HUES64 (cell line): ENCODE measurements at regions not wholly inside any gene's neighbourhood (a gene's known extent, or its start where the extent isn't known, plus 50 kb on each side); places are given as distances from the start of the nearest gene placed in this dataset.

ENCODE experiments used
- H3K27ac ChIP-seq: 2 replicates; pipeline ENCODE4 v1.7.0; 2013; ENCODE audit warnings: low read depth, low read length, inconsistent platforms
- H3K27me3 ChIP-seq: 2 replicates; pipeline ENCODE4 v1.6.1; 2013; ENCODE audit warnings: mild to moderate bottlenecking, low read length; ENCODE audit not compliant: insufficient read depth
- H3K36me3 ChIP-seq: 2 replicates; pipeline ENCODE4 v1.6.1; 2013; ENCODE audit warnings: mild to moderate bottlenecking, low read length; ENCODE audit not compliant: insufficient read depth
- H3K4me1 ChIP-seq: 2 replicates; pipeline ENCODE4 v1.6.1; 2013; ENCODE audit warnings: mild to moderate bottlenecking, low read length, moderate library complexity; ENCODE audit not compliant: insufficient read depth
- H3K4me3 ChIP-seq: 2 replicates; pipeline ENCODE4 v1.5.1; 2013; ENCODE audit warnings: mild to moderate bottlenecking, low read length, moderate library complexity
- H3K9ac ChIP-seq: 2 replicates; pipeline ENCODE4 v1.6.1; 2013; ENCODE audit warnings: mild to moderate bottlenecking, low read depth, low read length
- H3K9me3 ChIP-seq: 2 replicates; pipeline ENCODE4 v1.6.1; 2013; ENCODE audit warnings: low read depth, low read length; ENCODE audit not compliant: insufficient read depth
- WGBS: fragments of 150-250, 120-280 bp; methylation state at CpG from one replicate; pipeline ENCODE4 v1.1.7; 2013; ENCODE audit warnings: missing lambda C conversion rate; 5-methylcytosine and 5-hydroxymethylcytosine counted together

GRCh38 chr6:91600561-91600960, 1013.7 kb upstream of the MAP3K7 start:
- Histone ChIP-seq H3K36me3 (no peaks in the 10 kb centered on the region), H3K27ac (no peak overlapping the region), H3K9me3 (no peaks in the 10 kb centered on the region), H3K9ac (no peak overlapping the region), H3K4me1 (no peaks in the 10 kb centered on the region), H3K27me3 (no peaks in the 10 kb centered on the region), H3K4me3 (no peak overlapping the region)
- no CpG with 5 or more reads among the region's 2 CpGs for WGBS

GRCh38 chr6:91590191-91590590, 1003.3 kb upstream of the MAP3K7 start:
- WGBS = 57% methylated on average over 3 of the region's 3 CpGs

GRCh38 chr6:91580635-91581034, 993.8 kb upstream of the MAP3K7 start:
- no peaks in the 10 kb centered on the region for H3K36me3 ChIP-seq
- H3K27ac ChIP-seq = no peak overlapping the region

More at GRCh38 chr6:91590191-91590590, 1003.3 kb upstream of the MAP3K7 start:
- no peaks in the 10 kb centered on the region for H3K36me3 ChIP-seq
- no peak overlapping the region for H3K9ac ChIP-seq
- no peaks in the 10 kb centered on the region for H3K4me1 ChIP-seq
- no peaks in the 10 kb centered on the region for H3K9me3 ChIP-seq
- H3K27ac ChIP-seq = no peak overlapping the region
- H3K4me3 ChIP-seq = no peak overlapping the region
- no peaks in the 10 kb centered on the region for H3K27me3 ChIP-seq

GRCh38 chr6:91575032-91575431, 988.2 kb upstream of the MAP3K7 start:
- no peaks in the 10 kb centered on the region for H3K27me3 ChIP-seq
- H3K9me3 ChIP-seq = no peaks in the 10 kb centered on the region
- no peaks in the 10 kb centered on the region for H3K36me3 ChIP-seq
- H3K9ac ChIP-seq = no peak overlapping the region
- no peaks in the 10 kb centered on the region; the same call in 1 of the 2 replicates for H3K4me1 ChIP-seq
- H3K4me3 ChIP-seq = no peak overlapping the region
- H3K27ac ChIP-seq = no peak overlapping the region
- 80% methylated on average over 1 of the region's 1 CpG for WGBS

More at GRCh38 chr6:91580635-91581034, 993.8 kb upstream of the MAP3K7 start:
- Histone ChIP-seq H3K9me3 (no peaks in the 10 kb centered on the region), H3K27me3 (no peaks in the 10 kb centered on the region), H3K4me1 (no peaks in the 10 kb centered on the region), H3K9ac (no peak overlapping the region), H3K4me3 (no peak overlapping the region)

GRCh38 chr6:91573826-91574416, 987.0 kb upstream of the MAP3K7 start:
- H3K27me3 ChIP-seq = no peaks in the 10 kb centered on the region
- no peaks in the 10 kb centered on the region; the same call in 1 of the 2 replicates for H3K4me1 ChIP-seq
- H3K36me3 ChIP-seq = no peaks in the 10 kb centered on the region
- H3K4me3 ChIP-seq = no peak overlapping the region
- H3K9me3 ChIP-seq = no peaks in the 10 kb centered on the region
- 96% methylated on average over 2 of the region's 3 CpGs for WGBS
- no peak overlapping the region for H3K27ac ChIP-seq
- no peak overlapping the region for H3K9ac ChIP-seq

- Histone ChIP-seq H3K4me3 (no peak overlapping the region), H3K27me3 (no peaks in the 10 kb centered on the region), H3K9me3 (no peaks in the 10 kb centered on the region), H3K27ac (no peak overlapping the region), H3K4me1 (no peaks in the 10 kb centered on the region; the same call in 1 of the 2 replicates), H3K36me3 (no peaks in the 10 kb centered on the region), H3K9ac (no peak overlapping the region)
- WGBS = 96% methylated on average over 3 of the region's 3 CpGs
Observed at GRCh38 chr6:91572878-91573277, 986.0 kb upstream of the MAP3K7 start.

- no peaks in the 10 kb centered on the region for H3K27me3 ChIP-seq
- H3K9ac ChIP-seq = no peak overlapping the region
- WGBS = 94% methylated on average over 2 of the region's 2 CpGs
- H3K27ac ChIP-seq = no peak overlapping the region
- no peak overlapping the region for H3K4me3 ChIP-seq
- no peaks in the 10 kb centered on the region for H3K36me3 ChIP-seq
- H3K9me3 ChIP-seq = no peaks in the 10 kb centered on the region
- H3K4me1 ChIP-seq = no peaks in the 10 kb centered on the region; the same call in 1 of the 2 replicates
Observed at GRCh38 chr6:91569071-91569470, 982.2 kb upstream of the MAP3K7 start.

- Histone ChIP-seq H3K9ac (no peak overlapping the region), H3K27ac (no peak overlapping the region), H3K4me3 (no peak overlapping the region), H3K36me3 (no peaks in the 10 kb centered on the region), H3K9me3 (no peaks in the 10 kb centered on the region), H3K27me3 (no peaks in the 10 kb centered on the region), H3K4me1 (no peaks in the 10 kb centered on the region)
Observed at GRCh38 chr6:91566467-91566866, 979.6 kb upstream of the MAP3K7 start.

- Histone ChIP-seq H3K4me1 (no peaks in the 10 kb centered on the region), H3K27ac (no peak overlapping the region), H3K9me3 (no peaks in the 10 kb centered on the region), H3K27me3 (no peaks in the 10 kb centered on the region), H3K9ac (no peak overlapping the region), H3K4me3 (no peak overlapping the region), H3K36me3 (no peaks in the 10 kb centered on the region)
- 92% methylated on average over 1 of the region's 3 CpGs for WGBS
Observed at GRCh38 chr6:91565207-91565606, 978.3 kb upstream of the MAP3K7 start.

GRCh38 chr6:91562955-91563354, 976.1 kb upstream of the MAP3K7 start:
- H3K27me3 ChIP-seq = no peaks in the 10 kb centered on the region
- no peaks in the 10 kb centered on the region for H3K4me1 ChIP-seq
- no peak overlapping the region for H3K4me3 ChIP-seq
- peaks cover 4% of the 10 kb centered on the region; the same call in 1 of the 2 replicates for H3K9me3 ChIP-seq
- no peak overlapping the region for H3K27ac ChIP-seq
- H3K36me3 ChIP-seq = no peaks in the 10 kb centered on the region
- no peak overlapping the region for H3K9ac ChIP-seq
- 100% methylated on average over 2 of the region's 3 CpGs for WGBS

- 91% methylated on average over 3 of the region's 3 CpGs for WGBS
- no peaks in the 10 kb centered on the region for H3K4me1 ChIP-seq
Observed at GRCh38 chr6:91560409-91560808, 973.5 kb upstream of the MAP3K7 start.

GRCh38 chr6:91540902-91541301, 954.0 kb upstream of the MAP3K7 start:
- H3K9ac ChIP-seq = no peak overlapping the region
- peaks cover 12% of the 10 kb centered on the region; the same call in 1 of the 2 replicates for H3K9me3 ChIP-seq
- H3K27ac ChIP-seq = no peak overlapping the region
- WGBS = 91% methylated on average over 5 of the region's 5 CpGs
- no peaks in the 10 kb centered on the region for H3K4me1 ChIP-seq
- H3K4me3 ChIP-seq = no peak overlapping the region
- H3K36me3 ChIP-seq = no peaks in the 10 kb centered on the region
- no peaks in the 10 kb centered on the region for H3K27me3 ChIP-seq

More at GRCh38 chr6:91560409-91560808, 973.5 kb upstream of the MAP3K7 start:
- H3K9me3 ChIP-seq = peaks cover 4% of the 10 kb centered on the region; the same call in 1 of the 2 replicates
- no peak overlapping the region for H3K27ac ChIP-seq
- H3K27me3 ChIP-seq = no peaks in the 10 kb centered on the region
- no peak overlapping the region for H3K4me3 ChIP-seq
- no peaks in the 10 kb centered on the region for H3K36me3 ChIP-seq
- no peak overlapping the region for H3K9ac ChIP-seq
